Kidney capillary endothelial cell (primary cell): ENCODE measurements at regions not wholly inside any gene's neighbourhood (a gene's known extent, or its start where the extent isn't known, plus 50 kb on each side); places are given as distances from the start of the nearest gene placed in this dataset.
A peak's percentile ranks its signal among the peaks of the same experiment; 100 is the strongest.
"Not testable (repeated sequence)": the region's sequence is repeated elsewhere in the genome, so short reads cannot be mapped to it uniquely, and the experiment has no call there.

ENCODE experiments used
- DNase-seq: peaks from one replicate; pipeline ENCODE4 v3.0.0-alpha.2; 2018; ENCODE audit warnings: low spot score

GRCh38 chr7:113030489-113030888 lies 56.1 kb downstream of the GPR85 start:
- no peak for DNase-seq

GRCh38 chr7:113026941-113027340 lies 59.7 kb downstream of the GPR85 start:
- DNase-seq: no peak

GRCh38 chr7:113017144-113017857 lies 69.3 kb downstream of the GPR85 start:
- not testable (repeated sequence) for DNase-seq

- DNase-seq: peak; percentile 28
These were observed 71.5 kb downstream of the GPR85 start for GRCh38 chr7:113015034-113015645.

GRCh38 chr7:113013761-113014449 lies 72.7 kb downstream of the GPR85 start:
- no peak for DNase-seq

- DNase-seq: not testable (repeated sequence)
These were observed 73.8 kb downstream of the GPR85 start for GRCh38 chr7:113012862-113013261.

GRCh38 chr7:113010377-113010776 lies 76.2 kb downstream of the GPR85 start:
- DNase-seq: no peak

GRCh38 chr7:113008755-113009154 lies 77.9 kb downstream of the GPR85 start:
- no peak for DNase-seq

- DNase-seq: no peak
These were observed 81.7 kb downstream of the GPR85 start for GRCh38 chr7:113004726-113005454.

- DNase-seq: no peak
These were observed 86.2 kb downstream of the GPR85 start for GRCh38 chr7:113000316-113001020.

- DNase-seq: no peak
These were observed 88.8 kb downstream of the GPR85 start for GRCh38 chr7:112997831-112998230.

GRCh38 chr7:112996331-112996871 lies 90.2 kb downstream of the GPR85 start:
- DNase-seq: no peak

GRCh38 chr7:112995059-112995824 lies 91.4 kb downstream of the GPR85 start:
- no peak for DNase-seq

GRCh38 chr7:112994656-112995055 lies 92.0 kb downstream of the GPR85 start:
- no peak for DNase-seq

GRCh38 chr7:112990624-112991023 lies 96.0 kb downstream of the GPR85 start:
- peak; percentile 16 for DNase-seq

- DNase-seq: no peak
These were observed 97.1 kb downstream of the GPR85 start for GRCh38 chr7:112989531-112989930.

- no peak for DNase-seq
These were observed 99.5 kb downstream of the GPR85 start for GRCh38 chr7:112987171-112987570.

- no peak for DNase-seq
These were observed 100.2 kb downstream of the GPR85 start for GRCh38 chr7:112986256-112987031.

GRCh38 chr7:112985377-112985987 lies 101.1 kb downstream of the GPR85 start:
- DNase-seq: no peak
